WTC11 (cell line): ENCODE measurements at regions not wholly inside any gene's neighbourhood (a gene's known extent, or its start where the extent isn't known, plus 50 kb on each side); places are given as distances from the start of the nearest gene placed in this dataset.

Source experiments
- ATAC-seq: fragments of 200-7000 bp; cut with Tn5 transposase; 2 replicates; pipeline ENCODE4 v1.10.0; 2021; ENCODE audit warnings: mild to moderate bottlenecking, moderate library complexity
- CTCF ChIA-PET: fragments of 300-600 bp; sonication (Branson Sonifier 250); formaldehyde crosslinking; loops from one replicate; lab custom pipeline; 2021; ENCODE audit warnings: antibody characterized with exemption; lab: Charles Lee
- POLR2A ChIA-PET: fragments of 350-600 bp; sonication (Branson Sonifier 250); formaldehyde crosslinking; loops from one replicate; lab custom pipeline; 2021; ENCODE audit warnings: antibody characterized with exemption; lab: Charles Lee
- DNase-seq: peaks from one replicate; pipeline ENCODE4 v3.0.0; 2021; ENCODE audit warnings: low spot score
- H3K27ac Mint-ChIP-seq: 2 replicates; pipeline ENCODE4 v1.8.0; 2021; ENCODE audit warnings: mixed read lengths
- H3K27me3 Mint-ChIP-seq: 2 replicates; pipeline ENCODE4 v1.8.0; 2021; ENCODE audit warnings: low read depth, mild to moderate bottlenecking, moderate library complexity, mixed read lengths
- H3K36me3 Mint-ChIP-seq: 2 replicates; pipeline ENCODE4 v1.8.0; 2021; ENCODE audit warnings: mixed read lengths
- H3K4me1 Mint-ChIP-seq: 2 replicates; pipeline ENCODE4 v1.8.0; 2022; ENCODE audit warnings: mixed read lengths
- H3K4me3 Mint-ChIP-seq: 2 replicates; pipeline ENCODE4 v1.8.0; 2021; ENCODE audit warnings: mild to moderate bottlenecking, moderate library complexity, mixed read lengths
- H3K9me3 Mint-ChIP-seq: 2 replicates; pipeline ENCODE4 v1.8.0; 2021; ENCODE audit warnings: mixed read lengths
- CREM ChIP-seq: sonication (generic); formaldehyde crosslinking; IDR thresholded peaks from 2 replicates; pipeline ENCODE4 v1.8.1; 2022; ENCODE audit warnings: mild to moderate bottlenecking, missing genetic modification reagents, moderate library complexity
- ESRRA ChIP-seq: sonication (generic); formaldehyde crosslinking; IDR thresholded peaks from 2 replicates; pipeline ENCODE4 v1.8.1; 2022; ENCODE audit warnings: mild to moderate bottlenecking, missing genetic modification reagents, borderline replicate concordance
- FOXK1 ChIP-seq: sonication (generic); formaldehyde crosslinking; IDR thresholded peaks from 2 replicates; pipeline ENCODE4 v1.8.0; 2022; ENCODE audit warnings: mild to moderate bottlenecking, moderate library complexity, missing genetic modification reagents
- MXD4 ChIP-seq: fragments of 250-450 bp; sonication (Bioruptor Pico); IDR thresholded peaks from 2 replicates; pipeline ENCODE4 v1.8.0; 2021; ENCODE audit warnings: mild to moderate bottlenecking, moderate library complexity, borderline replicate concordance
- MYBL2 ChIP-seq: sonication (generic); formaldehyde crosslinking; IDR thresholded peaks from 2 replicates; pipeline ENCODE4 v1.8.1; 2023; ENCODE audit warnings: mild to moderate bottlenecking, moderate library complexity, missing genetic modification reagents
- NR1H2 ChIP-seq: sonication (generic); formaldehyde crosslinking; IDR thresholded peaks from 2 replicates; pipeline ENCODE4 v1.9.0; 2021; ENCODE audit warnings: mild to moderate bottlenecking, moderate library complexity, missing genetic modification reagents
- NR2C2 ChIP-seq: sonication (generic); formaldehyde crosslinking; IDR thresholded peaks from 2 replicates; pipeline ENCODE4 v1.8.0; 2022; ENCODE audit warnings: mild to moderate bottlenecking, missing genetic modification reagents
- NR3C1 ChIP-seq: sonication (generic); formaldehyde crosslinking; conservative IDR thresholded peaks from 2 replicates; pipeline ENCODE4 v1.8.1; 2023; ENCODE audit warnings: low read depth, mild to moderate bottlenecking, missing genetic modification reagents
- PRRX2 ChIP-seq: fragments of 250-450 bp; sonication (Bioruptor Pico); IDR thresholded peaks from 2 replicates; pipeline ENCODE4 v1.8.0; 2021; ENCODE audit warnings: mild to moderate bottlenecking
- RELA ChIP-seq: sonication (generic); formaldehyde crosslinking; IDR thresholded peaks from 2 replicates; pipeline ENCODE4 v1.8.1; 2022; ENCODE audit warnings: missing genetic modification reagents, mild to moderate bottlenecking, borderline replicate concordance
- SP1 ChIP-seq: sonication (generic); formaldehyde crosslinking; conservative IDR thresholded peaks from 2 replicates; pipeline ENCODE4 v1.8.1; 2022; ENCODE audit warnings: missing genetic modification reagents
- TEAD4 ChIP-seq: sonication (generic); formaldehyde crosslinking; IDR thresholded peaks from 2 replicates; pipeline ENCODE4 v1.8.0; 2022; ENCODE audit warnings: mild to moderate bottlenecking, missing genetic modification reagents
- TP53 ChIP-seq: sonication (generic); formaldehyde crosslinking; IDR thresholded peaks from 2 replicates; pipeline ENCODE4 v1.8.1; 2023; ENCODE audit warnings: mild to moderate bottlenecking, missing genetic modification reagents
- ZBTB21 ChIP-seq: sonication (generic); formaldehyde crosslinking; IDR thresholded peaks from 2 replicates; pipeline ENCODE4 v1.8.1; 2023; ENCODE audit warnings: mild to moderate bottlenecking, missing genetic modification reagents, borderline replicate concordance
- ZNF232 ChIP-seq: sonication (generic); formaldehyde crosslinking; IDR thresholded peaks from 2 replicates; pipeline ENCODE4 v1.8.0; 2022; ENCODE audit warnings: mild to moderate bottlenecking, missing genetic modification reagents
- ZNF671 ChIP-seq: fragments of 250-450 bp; sonication (Bioruptor Pico); IDR thresholded peaks from 2 replicates; pipeline ENCODE4 v1.8.0; 2021; ENCODE audit warnings: mild to moderate bottlenecking
- TF ChIP-seq, protein P1 (sequence below): sonication (generic); formaldehyde crosslinking; IDR thresholded peaks from 2 replicates; pipeline ENCODE4 v1.8.1; 2023; ENCODE audit warnings: mild to moderate bottlenecking, missing genetic modification reagents
- TF ChIP-seq, protein P2 (sequence below): sonication (generic); formaldehyde crosslinking; IDR thresholded peaks from 2 replicates; pipeline ENCODE4 v1.8.0; 2022; ENCODE audit warnings: mild to moderate bottlenecking, missing genetic modification reagents
- TF ChIP-seq, protein P3 (sequence below): sonication (generic); formaldehyde crosslinking; conservative IDR thresholded peaks from 2 replicates; pipeline ENCODE4 v1.8.1; 2023; ENCODE audit warnings: mild to moderate bottlenecking, low read depth, missing genetic modification reagents, moderate library complexity
- TF ChIP-seq, protein P4 (sequence below): sonication (generic); formaldehyde crosslinking; IDR thresholded peaks from 2 replicates; pipeline ENCODE4 v1.8.1; 2023; ENCODE audit warnings: mild to moderate bottlenecking, moderate library complexity, missing genetic modification reagents
- TF ChIP-seq, protein P5 (sequence below): sonication (generic); formaldehyde crosslinking; conservative IDR thresholded peaks from 2 replicates; pipeline ENCODE4 v1.8.1; 2022; ENCODE audit warnings: mild to moderate bottlenecking, missing genetic modification reagents
- TF ChIP-seq, protein P6 (sequence below): sonication (generic); formaldehyde crosslinking; IDR thresholded peaks from 2 replicates; pipeline ENCODE4 v1.8.1; 2022; ENCODE audit warnings: low read depth, mild to moderate bottlenecking, moderate library complexity, missing genetic modification reagents, borderline replicate concordance
- TF ChIP-seq, protein P7 (sequence below): sonication (generic); formaldehyde crosslinking; IDR thresholded peaks from 2 replicates; pipeline ENCODE4 v1.8.0; 2022; ENCODE audit warnings: mild to moderate bottlenecking, missing genetic modification reagents
- TF ChIP-seq, protein P8 (sequence below): fragments of 250-450 bp; sonication (Bioruptor Pico); IDR thresholded peaks from 2 replicates; pipeline ENCODE4 v2.1.2; 2022; ENCODE audit warnings: mild to moderate bottlenecking, moderate library complexity

DNA sequence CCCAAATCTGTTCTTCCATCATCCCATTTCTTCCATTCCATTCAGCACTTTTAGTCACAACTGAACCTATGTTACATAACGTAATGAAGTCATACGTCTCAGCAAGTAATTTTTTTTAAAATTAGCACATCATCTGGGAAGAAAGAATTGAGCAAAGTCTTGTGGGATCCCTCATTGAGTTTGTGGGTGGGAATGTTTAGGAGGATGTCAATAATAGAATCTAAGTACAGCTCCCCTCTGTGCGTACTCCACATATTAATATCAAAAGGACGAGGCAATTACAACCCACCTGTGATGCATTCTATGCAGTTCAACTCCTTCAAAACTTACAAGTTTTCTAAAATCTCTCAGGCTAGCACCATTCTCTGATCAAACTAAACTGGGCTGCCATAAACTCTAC lies 526.3 kb downstream of the AGTPBP1 start:
- no peak overlapping the region for H3K27ac Mint-ChIP-seq
- no peaks in the 10 kb centered on the region for H3K27me3 Mint-ChIP-seq
- no peaks in the 10 kb centered on the region for H3K9me3 Mint-ChIP-seq
- no peak overlapping the region for H3K4me3 Mint-ChIP-seq
- TF ChIP-seq, protein P1, sequence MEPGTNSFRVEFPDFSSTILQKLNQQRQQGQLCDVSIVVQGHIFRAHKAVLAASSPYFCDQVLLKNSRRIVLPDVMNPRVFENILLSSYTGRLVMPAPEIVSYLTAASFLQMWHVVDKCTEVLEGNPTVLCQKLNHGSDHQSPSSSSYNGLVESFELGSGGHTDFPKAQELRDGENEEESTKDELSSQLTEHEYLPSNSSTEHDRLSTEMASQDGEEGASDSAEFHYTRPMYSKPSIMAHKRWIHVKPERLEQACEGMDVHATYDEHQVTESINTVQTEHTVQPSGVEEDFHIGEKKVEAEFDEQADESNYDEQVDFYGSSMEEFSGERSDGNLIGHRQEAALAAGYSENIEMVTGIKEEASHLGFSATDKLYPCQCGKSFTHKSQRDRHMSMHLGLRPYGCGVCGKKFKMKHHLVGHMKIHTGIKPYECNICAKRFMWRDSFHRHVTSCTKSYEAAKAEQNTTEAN (CRISPR knock-in tag), result no peak
- TF ChIP-seq TP53 (CRISPR knock-in tag) (no peak), ESRRA (CRISPR knock-in tag) (no peak), FOXK1 (no peak), ZNF671 (CRISPR knock-in tag) (no peak), MYBL2 (CRISPR knock-in tag) (no peak), RELA (CRISPR knock-in tag) (no peak), PRRX2 (CRISPR knock-in tag) (no peak), MXD4 (CRISPR knock-in tag) (no peak), NR1H2 (CRISPR knock-in tag) (no peak), ZNF232 (CRISPR knock-in tag) (no peak), TEAD4 (CRISPR knock-in tag) (no peak), NR3C1 (CRISPR knock-in tag) (no peak)
- TF ChIP-seq, protein P2, sequence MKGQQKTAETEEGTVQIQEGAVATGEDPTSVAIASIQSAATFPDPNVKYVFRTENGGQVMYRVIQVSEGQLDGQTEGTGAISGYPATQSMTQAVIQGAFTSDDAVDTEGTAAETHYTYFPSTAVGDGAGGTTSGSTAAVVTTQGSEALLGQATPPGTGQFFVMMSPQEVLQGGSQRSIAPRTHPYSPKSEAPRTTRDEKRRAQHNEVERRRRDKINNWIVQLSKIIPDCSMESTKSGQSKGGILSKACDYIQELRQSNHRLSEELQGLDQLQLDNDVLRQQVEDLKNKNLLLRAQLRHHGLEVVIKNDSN, result no peak
- TF ChIP-seq, protein P3, sequence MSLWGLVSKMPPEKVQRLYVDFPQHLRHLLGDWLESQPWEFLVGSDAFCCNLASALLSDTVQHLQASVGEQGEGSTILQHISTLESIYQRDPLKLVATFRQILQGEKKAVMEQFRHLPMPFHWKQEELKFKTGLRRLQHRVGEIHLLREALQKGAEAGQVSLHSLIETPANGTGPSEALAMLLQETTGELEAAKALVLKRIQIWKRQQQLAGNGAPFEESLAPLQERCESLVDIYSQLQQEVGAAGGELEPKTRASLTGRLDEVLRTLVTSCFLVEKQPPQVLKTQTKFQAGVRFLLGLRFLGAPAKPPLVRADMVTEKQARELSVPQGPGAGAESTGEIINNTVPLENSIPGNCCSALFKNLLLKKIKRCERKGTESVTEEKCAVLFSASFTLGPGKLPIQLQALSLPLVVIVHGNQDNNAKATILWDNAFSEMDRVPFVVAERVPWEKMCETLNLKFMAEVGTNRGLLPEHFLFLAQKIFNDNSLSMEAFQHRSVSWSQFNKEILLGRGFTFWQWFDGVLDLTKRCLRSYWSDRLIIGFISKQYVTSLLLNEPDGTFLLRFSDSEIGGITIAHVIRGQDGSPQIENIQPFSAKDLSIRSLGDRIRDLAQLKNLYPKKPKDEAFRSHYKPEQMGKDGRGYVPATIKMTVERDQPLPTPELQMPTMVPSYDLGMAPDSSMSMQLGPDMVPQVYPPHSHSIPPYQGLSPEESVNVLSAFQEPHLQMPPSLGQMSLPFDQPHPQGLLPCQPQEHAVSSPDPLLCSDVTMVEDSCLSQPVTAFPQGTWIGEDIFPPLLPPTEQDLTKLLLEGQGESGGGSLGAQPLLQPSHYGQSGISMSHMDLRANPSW, result no peak
- TF ChIP-seq, protein P4, sequence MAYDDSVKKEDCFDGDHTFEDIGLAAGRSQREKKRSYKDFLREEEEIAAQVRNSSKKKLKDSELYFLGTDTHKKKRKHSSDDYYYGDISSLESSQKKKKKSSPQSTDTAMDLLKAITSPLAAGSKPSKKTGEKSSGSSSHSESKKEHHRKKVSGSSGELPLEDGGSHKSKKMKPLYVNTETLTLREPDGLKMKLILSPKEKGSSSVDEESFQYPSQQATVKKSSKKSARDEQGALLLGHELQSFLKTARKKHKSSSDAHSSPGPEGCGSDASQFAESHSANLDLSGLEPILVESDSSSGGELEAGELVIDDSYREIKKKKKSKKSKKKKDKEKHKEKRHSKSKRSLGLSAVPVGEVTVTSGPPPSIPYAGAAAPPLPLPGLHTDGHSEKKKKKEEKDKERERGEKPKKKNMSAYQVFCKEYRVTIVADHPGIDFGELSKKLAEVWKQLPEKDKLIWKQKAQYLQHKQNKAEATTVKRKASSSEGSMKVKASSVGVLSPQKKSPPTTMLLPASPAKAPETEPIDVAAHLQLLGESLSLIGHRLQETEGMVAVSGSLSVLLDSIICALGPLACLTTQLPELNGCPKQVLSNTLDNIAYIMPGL (CRISPR knock-in tag), result no peak
- TF ChIP-seq, protein P5, sequence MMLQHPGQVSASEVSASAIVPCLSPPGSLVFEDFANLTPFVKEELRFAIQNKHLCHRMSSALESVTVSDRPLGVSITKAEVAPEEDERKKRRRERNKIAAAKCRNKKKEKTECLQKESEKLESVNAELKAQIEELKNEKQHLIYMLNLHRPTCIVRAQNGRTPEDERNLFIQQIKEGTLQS, result no peak
- POLR2A ChIA-PET, result no interaction called here
- CTCF ChIA-PET, result interaction anchor here (0.9 kb wide), 1 partner anchor 73 kb away, joined by 4 read pairs; no protein-coding TSS in a partner anchor
- ATAC-seq (no peak), DNase-seq (no peak)
- H3K36me3 Mint-ChIP-seq, result no peaks in the 10 kb centered on the region
- H3K4me1 Mint-ChIP-seq, result peaks cover 34% of the 10 kb centered on the region

DNA sequence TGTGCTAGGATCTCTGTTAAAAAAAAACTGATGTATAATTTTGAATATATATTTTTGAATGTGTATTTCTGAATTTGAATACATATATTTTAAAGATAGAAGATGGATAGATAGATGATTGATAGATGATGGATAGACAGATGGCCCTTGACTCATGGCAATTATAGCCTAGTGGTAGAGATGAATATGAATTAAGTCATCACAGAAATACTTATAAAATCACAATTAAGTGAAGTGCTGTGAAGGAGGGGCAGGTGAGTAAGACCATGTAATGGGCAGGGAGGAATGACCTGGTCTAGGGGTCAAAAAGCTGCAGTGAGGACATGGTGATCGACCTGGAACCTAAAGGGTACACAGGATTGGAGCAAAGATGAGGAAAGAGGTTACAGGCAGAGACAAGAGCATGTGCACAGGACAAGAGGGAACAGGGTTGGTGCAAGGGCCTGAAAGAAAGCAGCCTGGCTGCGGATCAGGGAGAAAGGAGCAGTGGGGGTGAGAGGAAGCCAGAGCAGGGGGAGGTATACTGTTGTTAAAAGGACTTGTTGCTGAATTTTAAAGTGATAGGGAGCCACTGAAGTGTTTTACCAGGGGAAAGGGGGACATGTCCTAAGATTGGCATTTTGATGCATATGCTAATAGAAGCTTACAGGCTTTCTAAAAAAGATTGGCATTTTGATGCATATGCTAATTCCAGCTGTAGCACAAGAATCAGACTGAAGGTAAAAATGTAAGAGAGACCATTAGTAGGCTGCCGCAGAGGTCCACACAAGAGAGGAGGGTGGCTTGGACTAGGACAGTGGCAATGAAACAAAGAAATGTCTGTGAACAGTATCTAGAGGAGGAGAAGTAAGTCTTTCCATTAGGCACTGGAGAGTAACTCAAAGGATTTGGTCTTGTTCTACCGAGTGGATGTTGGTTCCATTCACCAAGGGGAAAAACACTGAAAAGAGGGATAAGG lies 527.8 kb downstream of the AGTPBP1 start:
- no peak overlapping the region for H3K4me3 Mint-ChIP-seq
- peaks cover 34% of the 10 kb centered on the region for H3K4me1 Mint-ChIP-seq
- H3K27me3 Mint-ChIP-seq, result no peaks in the 10 kb centered on the region
- POLR2A ChIA-PET, result no interaction called here
- H3K9me3 Mint-ChIP-seq, result peaks cover 1% of the 10 kb centered on the region
- DNase-seq (peak; percentile 15), ATAC-seq (peak; percentile 95)
- peak overlapping the region; percentile 55 for H3K27ac Mint-ChIP-seq
- CTCF ChIA-PET, result no interaction called here
- no peaks in the 10 kb centered on the region for H3K36me3 Mint-ChIP-seq
- TF ChIP-seq, protein P6, sequence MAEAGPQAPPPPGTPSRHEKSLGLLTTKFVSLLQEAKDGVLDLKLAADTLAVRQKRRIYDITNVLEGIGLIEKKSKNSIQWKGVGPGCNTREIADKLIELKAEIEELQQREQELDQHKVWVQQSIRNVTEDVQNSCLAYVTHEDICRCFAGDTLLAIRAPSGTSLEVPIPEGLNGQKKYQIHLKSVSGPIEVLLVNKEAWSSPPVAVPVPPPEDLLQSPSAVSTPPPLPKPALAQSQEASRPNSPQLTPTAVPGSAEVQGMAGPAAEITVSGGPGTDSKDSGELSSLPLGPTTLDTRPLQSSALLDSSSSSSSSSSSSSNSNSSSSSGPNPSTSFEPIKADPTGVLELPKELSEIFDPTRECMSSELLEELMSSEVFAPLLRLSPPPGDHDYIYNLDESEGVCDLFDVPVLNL (CRISPR knock-in tag), result no peak
- TF ChIP-seq, protein P7, sequence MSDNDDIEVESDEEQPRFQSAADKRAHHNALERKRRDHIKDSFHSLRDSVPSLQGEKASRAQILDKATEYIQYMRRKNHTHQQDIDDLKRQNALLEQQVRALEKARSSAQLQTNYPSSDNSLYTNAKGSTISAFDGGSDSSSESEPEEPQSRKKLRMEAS, result no peak
- TF ChIP-seq FOXK1 (no peak; the same call in 1 of the 2 replicates), CREM (CRISPR knock-in tag) (no peak), SP1 (CRISPR knock-in tag) (no peak), NR2C2 (CRISPR knock-in tag) (no peak), ZBTB21 (no peak)
- TF ChIP-seq, protein P8, sequence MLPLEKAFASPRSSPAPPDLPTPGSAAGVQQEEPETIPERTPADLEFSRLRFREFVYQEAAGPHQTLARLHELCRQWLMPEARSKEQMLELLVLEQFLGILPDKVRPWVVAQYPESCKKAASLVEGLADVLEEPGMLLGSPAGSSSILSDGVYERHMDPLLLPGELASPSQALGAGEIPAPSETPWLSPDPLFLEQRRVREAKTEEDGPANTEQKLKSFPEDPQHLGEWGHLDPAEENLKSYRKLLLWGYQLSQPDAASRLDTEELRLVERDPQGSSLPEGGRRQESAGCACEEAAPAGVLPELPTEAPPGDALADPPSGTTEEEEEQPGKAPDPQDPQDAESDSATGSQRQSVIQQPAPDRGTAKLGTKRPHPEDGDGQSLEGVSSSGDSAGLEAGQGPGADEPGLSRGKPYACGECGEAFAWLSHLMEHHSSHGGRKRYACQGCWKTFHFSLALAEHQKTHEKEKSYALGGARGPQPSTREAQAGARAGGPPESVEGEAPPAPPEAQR (CRISPR knock-in tag), result no peak
